ENCODE measurements at regions not wholly inside any gene's neighbourhood (a gene's known extent, or its start where the extent isn't known, plus 50 kb on each side); places are given as distances from the start of the nearest gene placed in this dataset.
A peak's percentile ranks its signal among the peaks of the same experiment; 100 is the strongest.

GRCh38 chr4:146998157-146998556 is 52.5 kb upstream of the TTC29 start:
- DNase-seq (ENCODE audit: low read depth) = no peak

- no peak for DNase-seq (ENCODE audit: low read depth)
Observed at GRCh38 chr4:147003956-147004809, 58.5 kb upstream of the TTC29 start.

GRCh38 chr4:147006229-147006628 is 60.6 kb upstream of the TTC29 start:
- DNase-seq (ENCODE audit: low read depth) = no peak

GRCh38 chr4:147009875-147010274 is 64.2 kb upstream of the TTC29 start:
- no peak for DNase-seq (ENCODE audit: low read depth)

- DNase-seq (ENCODE audit: low read depth) = no peak
Observed at GRCh38 chr4:147011411-147011810, 65.7 kb upstream of the TTC29 start.

GRCh38 chr4:147012059-147012707 is 66.5 kb upstream of the TTC29 start:
- no peak for DNase-seq (ENCODE audit: low read depth)

GRCh38 chr4:147014946-147015345 is 69.3 kb upstream of the TTC29 start:
- DNase-seq (ENCODE audit: low read depth) = no peak

- DNase-seq (ENCODE audit: low read depth) = no peak
Observed at GRCh38 chr4:147015491-147015890, 69.8 kb upstream of the TTC29 start.

- no peak for DNase-seq (ENCODE audit: low read depth)
Observed at GRCh38 chr4:147017081-147017480, 71.4 kb upstream of the TTC29 start.

- DNase-seq (ENCODE audit: low read depth) = peak; percentile 8
Observed at GRCh38 chr4:147019091-147019490, 73.4 kb upstream of the TTC29 start.

- no peak for DNase-seq (ENCODE audit: low read depth)
Observed at GRCh38 chr4:147020456-147020855, 74.8 kb upstream of the TTC29 start.

GRCh38 chr4:147025042-147025441 is 79.4 kb upstream of the TTC29 start:
- no peak for DNase-seq (ENCODE audit: low read depth)

GRCh38 chr4:147029296-147029695 is 83.6 kb upstream of the TTC29 start:
- DNase-seq (ENCODE audit: low read depth) = no peak

- DNase-seq (ENCODE audit: low read depth) = no peak
Observed at GRCh38 chr4:147034372-147034771, 88.7 kb upstream of the TTC29 start.

- DNase-seq (ENCODE audit: low read depth) = no peak
Observed at GRCh38 chr4:147037069-147037468, 91.4 kb upstream of the TTC29 start.

GRCh38 chr4:147039976-147040575 is 94.4 kb upstream of the TTC29 start:
- DNase-seq (ENCODE audit: low read depth) = no peak

- no peak for DNase-seq (ENCODE audit: low read depth)
Observed at GRCh38 chr4:147040874-147041273, 95.2 kb upstream of the TTC29 start.

GRCh38 chr4:147041376-147041775 is 95.7 kb upstream of the TTC29 start:
- no peak for DNase-seq (ENCODE audit: low read depth)

- no peak for DNase-seq (ENCODE audit: low read depth)
Observed at GRCh38 chr4:147042046-147042445, 96.4 kb upstream of the TTC29 start.

GRCh38 chr4:147044241-147044640 is 98.6 kb upstream of the TTC29 start:
- DNase-seq (ENCODE audit: low read depth) = no peak

- no peak for DNase-seq (ENCODE audit: low read depth)
Observed at GRCh38 chr4:147049946-147050345, 104.3 kb upstream of the TTC29 start.

- no peak for DNase-seq (ENCODE audit: low read depth)
Observed at GRCh38 chr4:147050356-147050765, 104.7 kb upstream of the TTC29 start.

- DNase-seq (ENCODE audit: low read depth) = no peak
Observed at GRCh38 chr4:147052361-147052760, 106.7 kb upstream of the TTC29 start.
